IPS-NIHi7 (cell line): ENCODE measurements at regions not wholly inside any gene's neighbourhood (a gene's known extent, or its start where the extent isn't known, plus 50 kb on each side); places are given as distances from the start of the nearest gene placed in this dataset.

ENCODE experiments used
- DNase-seq: peaks from one replicate; pipeline ENCODE4 v3.0.0; 2012; ENCODE audit warnings: mixed read lengths; ENCODE audit errors: extremely low spot score

DNA sequence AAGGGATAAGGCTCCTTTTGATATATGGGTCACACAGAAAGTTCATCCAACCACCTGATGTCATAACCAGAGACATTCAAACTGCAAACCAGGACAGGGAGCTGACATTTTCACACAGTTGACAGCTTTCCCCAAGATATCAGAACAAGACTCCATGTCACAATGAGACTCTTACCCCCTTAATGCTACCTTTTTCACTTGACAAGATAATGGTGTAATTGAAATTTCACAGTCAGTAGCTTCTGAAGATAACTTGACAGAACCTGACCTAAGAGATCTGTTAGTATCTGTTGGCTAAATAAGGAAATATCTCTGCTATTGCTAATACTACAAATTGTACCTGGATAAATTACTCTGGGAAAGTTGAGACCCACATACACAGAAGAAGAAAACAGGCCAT is 187.3 kb downstream of the C12orf50 start:
- DNase-seq = no peak

- no peak for DNase-seq
Observed at GRCh38 chr12:87836190-87836589, 193.0 kb downstream of the C12orf50 start.

DNA sequence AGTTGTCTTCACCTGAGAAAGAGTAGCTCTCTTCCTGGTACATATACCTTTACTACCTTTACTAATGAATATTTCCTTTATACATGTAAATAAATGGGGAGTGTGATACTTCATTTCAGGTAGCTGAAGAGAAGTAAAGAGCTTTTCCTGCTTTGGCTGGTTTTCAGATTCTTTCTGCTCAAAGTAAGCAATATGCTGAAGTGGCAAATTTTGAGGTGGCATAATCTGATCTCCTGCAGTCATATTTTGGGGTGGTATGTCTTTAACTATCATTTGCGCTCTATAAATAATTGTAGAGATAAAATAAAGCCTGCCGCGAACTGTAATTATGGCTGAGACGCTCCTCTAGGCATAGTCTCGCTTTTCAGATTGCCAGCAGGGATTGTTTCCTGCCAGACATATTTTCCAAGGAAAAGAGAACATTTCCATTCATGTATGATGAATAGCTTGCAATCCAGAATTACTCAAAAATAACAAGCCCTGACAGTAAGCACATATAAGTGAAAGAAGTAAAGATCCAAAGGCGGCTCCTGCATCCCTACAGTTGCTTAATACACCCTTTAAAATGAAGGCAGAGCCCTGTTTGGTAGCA is 200.7 kb downstream of the C12orf50 start:
- DNase-seq = no peak

DNA sequence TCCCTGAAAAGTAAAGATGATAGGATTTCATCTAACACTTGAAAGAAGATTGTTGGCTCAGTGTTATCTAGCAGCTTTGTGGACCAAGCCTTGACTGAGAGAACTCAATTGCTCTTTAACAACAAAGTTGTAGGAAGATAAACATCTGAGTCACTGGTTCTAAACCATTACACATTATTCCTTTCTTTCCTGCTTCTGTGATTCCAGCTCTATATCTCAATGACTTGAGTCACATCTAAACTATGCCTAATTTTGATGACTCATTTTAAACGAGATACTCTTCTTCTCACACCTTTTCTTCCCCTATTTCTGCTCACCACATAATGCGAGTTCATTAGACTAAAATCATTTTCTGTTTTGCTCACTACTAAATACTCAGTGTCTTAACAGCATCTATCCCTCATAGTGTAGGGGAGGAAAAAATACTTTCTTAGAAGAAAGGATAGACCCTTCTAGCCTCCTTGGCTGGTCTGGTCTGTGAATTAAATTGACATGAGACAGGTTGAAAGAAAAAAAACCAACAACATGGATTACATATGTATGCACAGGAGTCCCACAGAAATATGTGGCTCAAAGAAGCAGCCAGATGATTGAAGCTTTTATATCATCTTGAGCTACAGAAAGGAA is 201.4 kb downstream of the C12orf50 start:
- DNase-seq = peak; percentile 8

DNA sequence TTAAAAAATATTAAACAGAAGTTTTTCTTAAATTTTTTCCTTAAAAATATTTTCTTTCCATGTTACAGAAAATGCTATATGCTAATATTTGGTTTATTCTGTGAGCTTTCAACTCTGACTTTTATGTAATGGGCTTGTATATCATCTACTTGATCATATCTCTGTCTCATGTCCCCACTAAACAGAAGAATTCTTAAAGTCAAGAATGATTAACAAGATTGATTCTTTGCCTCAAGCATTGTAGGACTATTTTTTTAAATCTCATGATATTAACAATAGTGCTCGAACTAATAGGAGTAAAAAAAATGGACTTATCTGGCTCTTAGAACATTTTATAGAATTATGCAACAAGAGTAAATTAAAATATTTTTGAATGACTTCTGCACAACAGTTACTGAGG is 206.3 kb downstream of the C12orf50 start:
- DNase-seq = no peak

GRCh38 chr12:87820524-87821202 is 208.5 kb downstream of the C12orf50 start:
- no peak for DNase-seq

DNA sequence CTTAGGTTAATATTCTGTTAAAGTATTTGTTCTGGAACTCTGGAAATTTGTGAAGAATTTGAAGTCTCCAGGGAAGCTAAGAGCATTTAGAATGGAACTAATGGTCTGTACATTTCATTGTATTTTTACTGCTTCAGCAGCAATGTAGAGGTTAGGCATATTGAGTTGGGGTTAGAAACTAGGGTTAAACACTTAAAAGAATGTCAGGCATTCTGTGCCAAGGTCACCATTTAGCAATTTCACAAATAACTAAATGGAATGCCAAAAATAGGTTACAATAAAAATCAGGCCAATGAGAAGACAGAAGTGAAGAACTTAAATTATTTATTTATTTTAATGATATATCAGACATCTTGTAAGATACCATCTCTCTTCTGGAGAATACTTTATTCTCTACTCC is 210.8 kb downstream of the C12orf50 start:
- DNase-seq = no peak

- no peak for DNase-seq
Observed at GRCh38 chr12:87815771-87816585, 213.2 kb downstream of the C12orf50 start.

DNA sequence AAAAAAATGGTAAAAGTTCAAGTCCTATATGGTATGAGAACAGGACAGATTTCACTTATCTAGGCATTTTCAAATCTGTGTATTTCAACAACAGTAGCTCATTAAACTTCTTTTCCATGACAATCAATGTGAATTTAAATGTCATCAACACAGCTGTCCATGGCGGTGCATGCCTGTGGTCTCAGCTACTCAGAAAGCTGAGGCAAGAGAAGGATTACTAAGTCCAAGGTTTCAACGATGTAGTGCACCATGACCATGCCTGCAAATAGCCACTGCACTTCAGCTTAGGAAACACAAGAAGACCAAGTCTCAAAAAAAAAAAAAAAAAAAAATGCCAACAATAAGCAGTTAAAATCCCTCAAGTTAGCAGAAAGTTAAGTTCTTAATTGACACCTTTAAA is 214.6 kb downstream of the C12orf50 start:
- no peak for DNase-seq

GRCh38 chr12:87813476-87814234 is 215.5 kb downstream of the C12orf50 start:
- no peak for DNase-seq

- DNase-seq = no peak
Observed at GRCh38 chr12:87812681-87813080, 216.5 kb downstream of the C12orf50 start.

GRCh38 chr12:87812030-87812429 is 217.2 kb downstream of the C12orf50 start:
- DNase-seq = no peak

DNA sequence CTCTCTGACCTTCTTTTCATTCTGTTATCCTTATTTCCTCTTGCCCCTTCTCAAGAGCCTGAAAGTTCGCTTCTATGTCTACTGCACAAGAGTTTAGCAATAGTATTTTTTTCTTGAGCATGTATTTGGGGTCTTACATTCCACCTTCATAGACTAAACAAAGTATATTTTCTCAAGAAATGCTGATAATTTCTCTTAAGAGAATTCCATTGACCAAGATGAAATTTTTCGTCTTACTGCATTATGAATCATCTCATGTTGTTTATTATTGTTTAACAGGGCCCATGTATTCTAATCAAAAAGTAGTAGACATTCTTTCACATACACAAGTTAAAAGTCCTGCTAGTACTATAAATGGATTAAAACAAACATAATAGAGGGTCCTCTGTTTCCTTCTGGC is 219.3 kb downstream of the C12orf50 start:
- no peak for DNase-seq

- no peak for DNase-seq
Observed at GRCh38 chr12:87807086-87807485, 222.1 kb downstream of the C12orf50 start.

DNA sequence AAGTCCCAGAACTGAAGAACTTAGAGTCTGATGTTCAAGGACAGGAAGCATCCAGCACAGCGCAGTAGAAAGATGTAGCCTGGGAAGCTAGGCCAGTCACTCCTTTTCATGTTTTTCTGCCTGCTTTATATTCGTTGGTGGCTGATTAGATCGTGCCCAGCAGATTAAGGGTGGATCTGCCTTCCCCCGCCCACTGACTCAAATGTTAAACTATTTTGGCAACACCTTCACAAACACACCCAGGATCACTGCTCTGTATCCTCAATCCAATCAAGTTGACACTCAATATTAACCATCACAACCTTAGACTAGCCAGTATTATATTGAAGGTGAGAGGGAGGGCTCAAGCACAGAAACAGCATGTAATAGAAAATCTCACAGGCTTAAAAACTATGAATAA is 222.9 kb downstream of the C12orf50 start:
- DNase-seq = no peak

DNA sequence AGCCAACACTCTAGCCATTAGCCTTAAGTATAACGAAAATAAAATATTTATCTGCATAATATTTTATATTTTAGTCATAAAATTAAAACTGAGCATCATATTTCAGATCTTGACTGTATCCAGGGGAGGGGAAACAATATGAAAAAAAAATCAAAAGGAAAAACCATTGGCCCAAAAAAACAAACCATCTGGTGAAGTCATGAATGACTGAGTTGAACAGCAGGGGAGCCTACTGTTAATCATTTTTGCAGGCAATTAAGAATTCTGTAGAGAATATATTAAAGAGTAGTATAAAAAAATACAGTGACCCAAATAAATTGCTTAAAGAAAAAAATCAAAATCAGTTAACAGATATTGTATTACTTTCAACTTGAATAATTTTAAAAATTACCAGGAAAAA is 224.8 kb downstream of the C12orf50 start:
- DNase-seq = no peak

- DNase-seq = no peak
Observed at GRCh38 chr12:87802721-87803011, 226.5 kb downstream of the C12orf50 start.

DNA sequence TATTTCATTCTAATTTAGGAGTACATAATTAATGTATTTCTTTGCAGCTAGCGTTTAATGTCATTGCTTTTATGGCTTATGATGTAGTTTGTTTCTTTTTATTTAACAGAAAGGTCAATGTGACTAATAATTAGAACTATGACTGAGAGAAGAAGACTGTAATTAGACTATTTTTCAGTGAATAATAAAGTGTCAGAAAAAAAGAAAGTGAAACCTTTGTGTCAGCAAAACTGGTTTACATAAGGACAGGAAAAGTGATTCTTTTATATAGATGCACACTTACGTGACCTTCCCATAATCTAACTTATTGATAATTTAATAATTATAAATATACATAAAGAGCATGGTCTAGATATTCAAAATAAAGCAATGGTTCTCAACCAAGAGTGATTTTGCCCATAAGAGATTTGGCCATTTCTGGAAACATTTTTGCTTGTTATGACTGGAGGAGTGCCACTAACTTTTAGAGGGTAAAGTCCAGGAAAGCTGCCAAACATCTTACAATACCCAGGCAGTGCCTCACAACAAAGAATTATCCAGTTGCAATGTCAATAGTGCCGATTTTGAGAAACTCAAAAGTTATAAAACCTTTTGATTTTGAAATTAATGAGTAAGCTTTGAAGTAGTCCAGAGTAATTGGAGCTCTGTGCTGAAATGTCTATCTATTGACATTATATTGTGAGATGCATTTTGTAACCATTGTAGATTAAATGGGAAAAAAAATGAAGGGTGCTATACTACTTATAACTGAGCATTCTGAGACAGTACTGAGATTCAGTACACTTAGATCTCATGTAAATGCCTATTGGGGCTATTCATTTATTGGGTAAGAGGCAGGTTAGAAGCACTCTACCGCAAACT is 227.1 kb downstream of the C12orf50 start:
- no peak for DNase-seq

DNA sequence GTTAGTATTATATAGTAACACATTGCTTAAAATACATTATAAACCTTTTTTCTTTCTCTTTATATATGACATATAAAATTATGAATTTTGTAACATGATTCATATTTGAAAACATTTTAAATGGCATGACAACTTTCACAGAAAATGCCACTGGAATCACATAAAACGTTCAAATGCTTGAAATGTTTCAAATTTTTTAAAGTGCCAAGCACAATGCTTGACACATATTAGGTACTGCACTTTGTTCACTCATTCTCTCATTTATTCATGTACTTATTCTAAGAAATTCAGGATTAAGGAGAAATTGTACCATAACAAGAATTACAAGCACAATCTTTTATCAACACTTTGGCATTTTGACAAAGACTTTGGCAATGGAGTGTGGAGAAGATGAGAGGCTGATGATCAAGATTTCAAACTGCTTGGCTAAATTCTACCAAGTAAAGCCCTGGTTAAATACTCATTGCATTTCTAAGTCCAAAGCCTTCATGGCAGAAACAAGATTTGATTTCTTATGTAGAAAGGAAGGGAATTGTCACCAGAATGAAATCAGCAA is 232.2 kb downstream of the C12orf50 start:
- DNase-seq = no peak

DNA sequence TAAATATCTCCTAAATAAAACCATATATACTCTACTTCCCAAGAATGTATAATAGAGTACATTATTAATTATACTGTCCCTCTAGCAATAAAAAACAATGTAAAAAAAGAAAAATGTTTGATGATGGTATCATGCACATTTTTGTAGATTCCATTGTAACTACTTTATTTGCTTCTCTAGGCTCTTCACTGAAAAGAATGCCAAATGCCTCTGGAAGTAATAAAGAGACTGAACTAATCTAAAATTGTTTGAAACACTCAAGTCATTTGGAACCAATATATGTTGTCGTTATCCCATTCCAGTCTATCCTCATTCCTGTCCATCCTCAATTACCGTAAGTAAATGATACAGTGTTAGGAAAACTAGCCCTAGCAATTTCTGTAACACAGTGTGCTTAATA is 233.6 kb downstream of the C12orf50 start:
- no peak for DNase-seq

DNA sequence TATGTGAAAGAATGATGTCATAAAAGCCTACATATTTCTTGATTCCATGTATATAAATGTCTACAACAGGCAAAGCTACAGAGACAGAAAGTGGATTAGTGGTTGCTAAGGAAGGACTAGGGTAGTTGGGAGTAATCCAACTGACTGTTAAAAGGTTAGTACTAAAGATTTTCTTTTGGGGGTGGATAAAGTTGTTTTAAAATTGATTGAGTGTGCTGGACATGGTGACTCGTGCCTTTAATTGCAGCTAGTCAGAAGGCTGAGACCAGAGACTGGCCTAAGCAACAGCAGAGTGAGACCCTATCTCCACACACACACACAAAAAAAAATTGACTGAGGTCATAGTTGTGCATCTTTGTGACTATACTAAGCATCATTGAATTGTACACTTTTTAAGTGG is 234.3 kb downstream of the C12orf50 start:
- no peak for DNase-seq
